HUDEP-2 (cell line): ENCODE measurements at regions not wholly inside any gene's neighbourhood (a gene's known extent, or its start where the extent isn't known, plus 50 kb on each side); places are given as distances from the start of the nearest gene placed in this dataset.
"Not testable (repeated sequence)": the region's sequence is repeated elsewhere in the genome, so short reads cannot be mapped to it uniquely, and the experiment has no call there.

Experiments used
- DNase-seq, 76 experiments: peaks; one replicate each; lab custom pipeline; 2025; ENCODE audit not compliant: unreplicated experiment in 76 of 76; lab: John Stamatoyannopoulos, UW

- DNase-seq = no peak
Measured at GRCh38 chr11:42669248-42669976, 642.4 kb upstream of the API5 start.

GRCh38 chr11:42674436-42674835 lies 637.4 kb upstream of the API5 start:
- DNase-seq = no peak

- no peak for DNase-seq
Measured at GRCh38 chr11:42707541-42707940, 604.3 kb upstream of the API5 start.

GRCh38 chr11:42709216-42709615 lies 602.6 kb upstream of the API5 start:
- no peak for DNase-seq

GRCh38 chr11:42713279-42713678 lies 598.5 kb upstream of the API5 start:
- DNase-seq = no peak

GRCh38 chr11:42713753-42714152 lies 598.0 kb upstream of the API5 start:
- no peak for DNase-seq

GRCh38 chr11:42720716-42721563 lies 590.9 kb upstream of the API5 start:
- DNase-seq = no peak

GRCh38 chr11:42727879-42728278 lies 583.9 kb upstream of the API5 start:
- DNase-seq = no peak

- peak in 8 of 76 experiments; percentile 1 to 31 (median 12) for DNase-seq
Measured at GRCh38 chr11:42762348-42762747, 549.4 kb upstream of the API5 start.

GRCh38 chr11:42764936-42765335 lies 546.9 kb upstream of the API5 start:
- no peak for DNase-seq

GRCh38 chr11:42768576-42768975 lies 543.2 kb upstream of the API5 start:
- no peak for DNase-seq

- DNase-seq = peak in 3 of 76 experiments; percentile 2 to 7 (median 6)
Measured at GRCh38 chr11:42770444-42771065, 541.2 kb upstream of the API5 start.

GRCh38 chr11:42772886-42773285 lies 538.9 kb upstream of the API5 start:
- peak in 3 of 76 experiments; percentile 1 to 14 (median 2) for DNase-seq

GRCh38 chr11:42773729-42774128 lies 538.1 kb upstream of the API5 start:
- DNase-seq = no peak

- DNase-seq = no peak
Measured at GRCh38 chr11:42774567-42774966, 537.2 kb upstream of the API5 start.

GRCh38 chr11:42777776-42778175 lies 534.0 kb upstream of the API5 start:
- no peak for DNase-seq

- DNase-seq = no peak
Measured at GRCh38 chr11:42778193-42778592, 533.6 kb upstream of the API5 start.

- DNase-seq = no peak
Measured at GRCh38 chr11:42779555-42779954, 532.2 kb upstream of the API5 start.

GRCh38 chr11:42786981-42787380 lies 524.8 kb upstream of the API5 start:
- no peak for DNase-seq

GRCh38 chr11:42795483-42795882 lies 516.3 kb upstream of the API5 start:
- DNase-seq = not testable (repeated sequence)

GRCh38 chr11:42800041-42800440 lies 511.8 kb upstream of the API5 start:
- DNase-seq = no peak
